IMR-90 (cell line): ENCODE measurements at regions not wholly inside any gene's neighbourhood (a gene's known extent, or its start where the extent isn't known, plus 50 kb on each side); places are given as distances from the start of the nearest gene placed in this dataset.

ENCODE experiments used
- ATAC-seq: fragments of 200-7000 bp; cut with Tn5 transposase; 2 replicates; pipeline ENCODE4 v1.9.1; 2020; ENCODE audit warnings: low read depth, mild to moderate bottlenecking, moderate library complexity
- BruUV-seq: library from RNA; stranded (reverse); fragments of 400-500 nt; replicated peaks from 2 replicates; lab custom pipeline; 2021; lab: Mats Ljungman, UMichigan
- CTCF ChIA-PET: fragments of 300-600 bp; formaldehyde crosslinking; extraction: SDS; loops from one replicate; lab custom pipeline; 2021; ENCODE audit warnings: antibody characterized with exemption; lab: Yijun Ruan, JAX
- POLR2A ChIA-PET: fragments of 300-600 bp; sonication (Branson Sonifier 250); formaldehyde crosslinking; loops from one replicate; lab custom pipeline; 2022; ENCODE audit warnings: antibody characterized with exemption; ENCODE audit not compliant: unreplicated experiment; lab: Charles Lee
- DNase-seq: peaks from one replicate; pipeline ENCODE4 v3.0.0; 2013
- H2AFZ ChIP-seq: replicated peaks from 2 replicates; pipeline ENCODE3; 2013; ENCODE audit warnings: low read length, mild to moderate bottlenecking; ENCODE audit not compliant: poor library complexity
- H2AK5ac ChIP-seq: 2 replicates; pipeline ENCODE4 v1.6.1; 2013; ENCODE audit warnings: low read depth, low read length, inconsistent platforms
- H2AK9ac ChIP-seq: replicated peaks from 2 replicates; pipeline ENCODE3; 2013; ENCODE audit warnings: mild to moderate bottlenecking, low read depth, low read length, moderate library complexity; ENCODE audit not compliant: poor library complexity
- H2BK120ac ChIP-seq: 2 replicates; pipeline ENCODE4 v1.6.1; 2013; ENCODE audit warnings: low read depth, low read length, inconsistent platforms
- H2BK15ac ChIP-seq: 3 replicates; pipeline ENCODE4 v1.6.1; 2013; ENCODE audit warnings: low read depth, low read length, inconsistent platforms
- H2BK20ac ChIP-seq: 2 replicates; pipeline ENCODE4 v1.6.1; 2013; ENCODE audit warnings: low read depth, mild to moderate bottlenecking, inconsistent platforms, low read length, moderate library complexity
- H2BK5ac ChIP-seq: 2 replicates; pipeline ENCODE4 v1.6.1; 2013; ENCODE audit warnings: mild to moderate bottlenecking, low read depth, low read length, inconsistent platforms; ENCODE audit not compliant: poor library complexity, severe bottlenecking
- H3K14ac ChIP-seq: replicated peaks from 2 replicates; pipeline ENCODE4 v1.6.1; 2013; ENCODE audit warnings: low read depth, low read length, inconsistent platforms
- H3K18ac ChIP-seq: 2 replicates; pipeline ENCODE4 v1.6.1; 2013; ENCODE audit warnings: low read depth, low read length, control low read depth
- H3K23ac ChIP-seq: 2 replicates; pipeline ENCODE4 v1.6.1; 2013; ENCODE audit warnings: low read depth, low read length, inconsistent platforms
- H3K27ac ChIP-seq: 2 replicates; pipeline ENCODE4 v1.5.1; 2013; ENCODE audit warnings: mild to moderate bottlenecking, control low read depth, low read length; ENCODE audit not compliant: insufficient read depth
- H3K27me3 ChIP-seq: 2 replicates; pipeline ENCODE4 v1.6.1; 2013; ENCODE audit warnings: low read length; ENCODE audit not compliant: control insufficient read depth, insufficient read depth
- H3K36me3 ChIP-seq: 2 replicates; pipeline ENCODE4 v1.6.1; 2013; ENCODE audit warnings: low read length, mixed read lengths; ENCODE audit not compliant: control insufficient read depth, insufficient read depth
- H3K4ac ChIP-seq: 2 replicates; pipeline ENCODE4 v1.6.1; 2013; ENCODE audit warnings: low read depth, low read length, inconsistent platforms
- H3K4me1 ChIP-seq: 2 replicates; pipeline ENCODE4 v1.6.1; 2013; ENCODE audit warnings: low read length, mixed read lengths; ENCODE audit not compliant: control insufficient read depth, insufficient read depth
- H3K4me2 ChIP-seq: 2 replicates; pipeline ENCODE4 v1.6.1; 2013; ENCODE audit warnings: low read depth, mild to moderate bottlenecking, control low read depth, low read length, moderate library complexity
- H3K4me3 ChIP-seq: 2 replicates; pipeline ENCODE4 v1.5.1; 2013; ENCODE audit warnings: low read depth, mild to moderate bottlenecking, control low read depth, low read length, moderate library complexity; ENCODE audit not compliant: insufficient read depth
- H3K56ac ChIP-seq: 2 replicates; pipeline ENCODE4 v1.6.1; 2013; ENCODE audit warnings: low read length, inconsistent platforms; ENCODE audit not compliant: insufficient read depth; ENCODE audit errors: extremely low read depth
- H3K79me1 ChIP-seq, 2 experiments: 2 replicates each; pipeline ENCODE4 v1.6.1; 2013; ENCODE audit warnings: low read length in 2 of 2, inconsistent platforms in 1 of 2, low read depth in 1 of 2
- H3K9ac ChIP-seq: 2 replicates; pipeline ENCODE4 v1.6.1; 2013; ENCODE audit warnings: low read depth, low read length, control low read depth
- H3K9me1 ChIP-seq: 2 replicates; pipeline ENCODE4 v1.6.1; 2013; ENCODE audit warnings: low read length, inconsistent platforms; ENCODE audit not compliant: insufficient read depth
- H3K9me3 ChIP-seq: 2 replicates; pipeline ENCODE4 v1.6.1; 2013; ENCODE audit warnings: low read length; ENCODE audit not compliant: control insufficient read depth, insufficient read depth
- H4K20me1 ChIP-seq: 2 replicates; pipeline ENCODE4 v1.6.1; 2013; ENCODE audit warnings: low read length, inconsistent platforms; ENCODE audit not compliant: insufficient read depth
- H4K5ac ChIP-seq: 2 replicates; pipeline ENCODE4 v1.6.1; 2013; ENCODE audit warnings: mild to moderate bottlenecking, low read depth, low read length, control low read depth
- H4K8ac ChIP-seq, 2 experiments: 2 replicates each; pipeline ENCODE4 v1.6.1; 2013; ENCODE audit warnings: low read depth in 2 of 2, low read length in 2 of 2, control low read depth in 1 of 2, inconsistent platforms in 1 of 2
- H4K91ac ChIP-seq: 2 replicates; pipeline ENCODE4 v1.6.1; 2013; ENCODE audit warnings: low read depth, low read length, inconsistent platforms; ENCODE audit not compliant: insufficient read depth
- BHLHE40 ChIP-seq: fragments of 150-350 bp; IDR thresholded peaks from 2 replicates; pipeline ENCODE4 v1.6.1; 2016; ENCODE audit warnings: mild to moderate bottlenecking, low read depth, low read length
- CEBPB ChIP-seq: IDR thresholded peaks from 2 replicates; pipeline ENCODE4 v1.6.1; 2012; ENCODE audit warnings: low read depth, low read length, improper control_type of control experiment
- CHD1 ChIP-seq: IDR thresholded peaks from 2 replicates; pipeline ENCODE4 v1.6.1; 2012; ENCODE audit warnings: low read depth, low read length, improper control_type of control experiment
- CTCF ChIP-seq: conservative IDR thresholded peaks from 2 replicates; pipeline ENCODE4 v1.5.1; 2012; ENCODE audit warnings: mild to moderate bottlenecking, low read depth, low read length, improper control_type of control experiment
- ELK1 ChIP-seq: fragments of 150-350 bp; IDR thresholded peaks from 2 replicates; pipeline ENCODE4 v1.6.1; 2016; ENCODE audit warnings: low read depth, mild to moderate bottlenecking, low read length, moderate library complexity, borderline replicate concordance
- FOS ChIP-seq: fragments of 150-350 bp; IDR thresholded peaks from 2 replicates; pipeline ENCODE4 v1.6.1; 2016; ENCODE audit warnings: low read depth, low read length
- MAFK ChIP-seq: IDR thresholded peaks from 2 replicates; pipeline ENCODE4 v1.6.1; 2012; ENCODE audit warnings: low read depth, low read length, improper control_type of control experiment
- MAZ ChIP-seq: IDR thresholded peaks from 2 replicates; pipeline ENCODE4 v1.6.1; 2012; ENCODE audit warnings: low read depth, mild to moderate bottlenecking, low read length, improper control_type of control experiment, moderate library complexity, borderline replicate concordance
- NFE2L2 ChIP-seq: fragments of 150-350 bp; IDR thresholded peaks from 2 replicates; pipeline ENCODE4 v1.6.1; 2016; ENCODE audit warnings: low read depth, mild to moderate bottlenecking, low read length
- POLR2A ChIP-seq: IDR thresholded peaks from 2 replicates; pipeline ENCODE4 v1.6.1; 2012; ENCODE audit warnings: mild to moderate bottlenecking, low read depth, low read length
- RCOR1 ChIP-seq: IDR thresholded peaks from 2 replicates; pipeline ENCODE4 v1.6.1; 2012; ENCODE audit warnings: mild to moderate bottlenecking, low read length, improper control_type of control experiment; ENCODE audit not compliant: insufficient replicate concordance
- RFX5 ChIP-seq: IDR thresholded peaks from 2 replicates; pipeline ENCODE4 v1.8.0; 2012; ENCODE audit warnings: low read depth, mild to moderate bottlenecking, low read length, moderate library complexity
- USF2 ChIP-seq: fragments of 150-350 bp; IDR thresholded peaks from 2 replicates; pipeline ENCODE4 v1.6.1; 2017; ENCODE audit warnings: mild to moderate bottlenecking, antibody characterized with exemption, low read length, low read depth
- WGBS, 2 experiments: methylation state at CpG; one replicate each; pipeline versions ENCODE4 v1.1.5 to v1.1.7; 2013; ENCODE audit warnings: missing lambda C conversion rate in 2 of 2; ENCODE audit not compliant: insufficient read length in 1 of 2; ENCODE audit errors: extremely low coverage in 2 of 2; 5-methylcytosine and 5-hydroxymethylcytosine counted together
- dilution Hi-C: fragments of 300-500 bp; cut with HindIII; formaldehyde crosslinking; loops from one replicate; pipeline ENCODE4 v1.14.3; 2018; ENCODE audit warnings: low sequenced_read_pairs; ENCODE audit not compliant: unreplicated experiment
- in situ Hi-C: fragments of 300-500 bp; cut with MboI; formaldehyde crosslinking; loops from 3 replicates; pipeline ENCODE4 v1.14.3; 2019; ENCODE audit warnings: low sequenced_read_pairs, inconsistent platforms, mixed read lengths
- intact Hi-C: fragments of 100-400 bp; cut with micrococcal nuclease; formaldehyde crosslinking; loops from 2 replicates; pipeline ENCODE4 v1.10.0; 2022

GRCh38 chr1:221439747-221440501 lies 302.0 kb downstream of the DUSP10 start:
- H3K23ac ChIP-seq = peak overlapping the region; percentile 45; the same call in 1 of the 2 replicates
- peak overlapping the region; percentile 20; the same call in 1 of the 2 replicates for H3K14ac ChIP-seq
- dilution Hi-C loops (no loop called here), intact Hi-C loops (loop anchor here (5.0 to 10.0 kb wide), 4 partner anchors 103 to 1017 kb away; partner anchors contain the start of gene DUSP10), in situ Hi-C loops (loop anchor here (5.0 to 10.0 kb wide), 4 partner anchors 175 to 1015 kb away; no protein-coding TSS in a partner anchor)
- no peak overlapping the region for H4K5ac ChIP-seq
- no peaks in the 10 kb centered on the region for H3K9me1 ChIP-seq
- peak overlapping the region; percentile 68; the same call in 1 of the 2 replicates for H3K56ac ChIP-seq
- H3K4ac ChIP-seq = peak overlapping the region; percentile 79; the same call in 1 of the 2 replicates
- peaks cover 5% of the 10 kb centered on the region; the same call in 1 of the 2 replicates for H3K4me1 ChIP-seq
- no peak overlapping the region for H2AK5ac ChIP-seq
- peak overlapping the region; percentile 73 for H2BK5ac ChIP-seq
- H3K18ac ChIP-seq = peak overlapping the region; percentile 86; the same call in 1 of the 2 replicates
- no peak overlapping the region for H3K4me3 ChIP-seq
- POLR2A ChIA-PET = no interaction called here
- DNase-seq = peak; percentile 98
- no peaks in the 10 kb centered on the region for H4K20me1 ChIP-seq
- peak; percentile 48 for ATAC-seq
- H4K8ac ChIP-seq = peak overlapping the region; percentile 3 to 55; a peak in 2 of 4 replicates
- H4K91ac ChIP-seq = peak overlapping the region; percentile 64
- no peak overlapping the region for H2AFZ ChIP-seq
- no peak overlapping the region for H3K9ac ChIP-seq
- no peak overlapping the region for H3K27ac ChIP-seq
- no TSS peak for BruUV-seq
- H3K4me2 ChIP-seq = peak overlapping the region; percentile 80; the same call in 1 of the 2 replicates
- H2BK15ac ChIP-seq = peak overlapping the region; percentile 37; the same call in 1 of the 3 replicates
- H2AK9ac ChIP-seq = no peak overlapping the region
- H3K79me1 ChIP-seq = no peaks in the 10 kb centered on the region
- H3K27me3 ChIP-seq = no peaks in the 10 kb centered on the region
- no peaks in the 10 kb centered on the region for H3K9me3 ChIP-seq
- H2BK20ac ChIP-seq = peak overlapping the region; percentile 55; the same call in 1 of the 2 replicates
- H3K36me3 ChIP-seq = no peaks in the 10 kb centered on the region
- CTCF ChIA-PET = interaction anchor here (0.5 to 1.6 kb wide), 4 partner anchors 100 to 1015 kb away, joined by 3 to 5 read pairs (median 4); no protein-coding TSS in a partner anchor
- peak overlapping the region; percentile 65 for H2BK120ac ChIP-seq
- no CpG with 5 or more reads among the region's 4 CpGs for WGBS, 2 experiments
- peak; percentile 96 for TF ChIP-seq FOS
- TF ChIP-seq RFX5 = no peak
- 0 out of 2 replicates have a peak, but pooled peaks have one; percentile 36 for TF ChIP-seq NFE2L2
- TF ChIP-seq CHD1 = no peak; the same call in 1 of the 2 replicates
- TF ChIP-seq POLR2A = 0 out of 2 replicates have a peak, but pooled peaks have one; percentile 38
- no peak for TF ChIP-seq CTCF
- peak; percentile 48; the same call in 1 of the 2 replicates for TF ChIP-seq CEBPB
- no peak for TF ChIP-seq USF2
- TF ChIP-seq MAZ = no peak
- TF ChIP-seq ELK1 = no peak
- TF ChIP-seq MAFK = peak; percentile 97
- TF ChIP-seq RCOR1 = peak; percentile 20
- peak; percentile 54 for TF ChIP-seq BHLHE40
